Neural progenitor cell (in vitro differentiated cells): ENCODE measurements at regions not wholly inside any gene's neighbourhood (a gene's known extent, or its start where the extent isn't known, plus 50 kb on each side); places are given as distances from the start of the nearest gene placed in this dataset.

ENCODE experiments used
- DNase-seq: peaks from one replicate; pipeline ENCODE4 v3.0.0-alpha.2; 2016; ENCODE audit warnings: low spot score
- H2AFZ ChIP-seq: fragments of 200-600 bp; sonication (generic); replicated peaks from 2 replicates; pipeline ENCODE4 v1.6.1; 2016; ENCODE audit warnings: antibody characterized with exemption
- H3F3A ChIP-seq: fragments of 200-600 bp; sonication (generic); 2 replicates; pipeline ENCODE4 v1.6.1; 2016; ENCODE audit warnings: antibody characterized with exemption, low read depth
- H3K27ac ChIP-seq: fragments of 200-600 bp; sonication (generic); 2 replicates; pipeline ENCODE4 v1.5.1; 2016; ENCODE audit warnings: mild to moderate bottlenecking
- H3K27me3 ChIP-seq: fragments of 200-600 bp; sonication (generic); 2 replicates; pipeline ENCODE4 v1.6.1; 2016; ENCODE audit warnings: mild to moderate bottlenecking, moderate library complexity
- H3K36me3 ChIP-seq: fragments of 200-600 bp; sonication (generic); 2 replicates; pipeline ENCODE4 v1.5.1; 2016
- H3K4me1 ChIP-seq: fragments of 200-600 bp; sonication (generic); 2 replicates; pipeline ENCODE4 v1.6.1; 2016; ENCODE audit warnings: mixed run types
- H3K4me2 ChIP-seq: fragments of 200-600 bp; sonication (generic); 2 replicates; pipeline ENCODE4 v1.6.1; 2016
- H3K4me3 ChIP-seq: fragments of 200-600 bp; sonication (generic); 2 replicates; pipeline ENCODE4 v1.5.1; 2016
- H3K79me2 ChIP-seq: fragments of 200-600 bp; sonication (generic); 2 replicates; pipeline ENCODE4 v1.6.1; 2016; ENCODE audit warnings: low read depth
- H3K9ac ChIP-seq: fragments of 200-600 bp; sonication (generic); 2 replicates; pipeline ENCODE4 v1.6.1; 2016
- H3K9me3 ChIP-seq: fragments of 200-600 bp; sonication (generic); 2 replicates; pipeline ENCODE4 v1.5.1; 2016; ENCODE audit warnings: low read depth
- H4K20me1 ChIP-seq: fragments of 200-600 bp; sonication (generic); 2 replicates; pipeline ENCODE4 v1.6.1; 2016; ENCODE audit warnings: low read depth
- H3K27ac Mint-ChIP-seq: 3 replicates; pipeline ENCODE4 v1.8.0; 2021; ENCODE audit warnings: mixed read lengths
- H3K27me3 Mint-ChIP-seq: 2 replicates; pipeline ENCODE4 v1.8.0; 2022; ENCODE audit warnings: low read depth, mild to moderate bottlenecking, inconsistent platforms, moderate library complexity, mixed read lengths; ENCODE audit not compliant: insufficient read depth
- H3K36me3 Mint-ChIP-seq: 3 replicates; pipeline ENCODE4 v1.8.0; 2021; ENCODE audit warnings: mixed read lengths
- H3K4me1 Mint-ChIP-seq: 3 replicates; pipeline ENCODE4 v1.8.0; 2021; ENCODE audit warnings: mixed read lengths
- H3K4me3 Mint-ChIP-seq: 3 replicates; pipeline ENCODE4 v1.8.0; 2021; ENCODE audit warnings: mild to moderate bottlenecking, moderate library complexity, mixed read lengths
- H3K9me3 Mint-ChIP-seq: 3 replicates; pipeline ENCODE4 v1.8.0; 2020; ENCODE audit warnings: mixed read lengths
- EZH2 ChIP-seq: fragments of 200-600 bp; sonication (generic); IDR thresholded peaks from 2 replicates; pipeline ENCODE4 v1.6.1; 2017; ENCODE audit warnings: antibody characterized with exemption, mild to moderate bottlenecking, moderate library complexity
- EZH2phosphoT487 ChIP-seq: fragments of 200-600 bp; sonication (generic); IDR thresholded peaks from 2 replicates; pipeline ENCODE4 v1.6.1; 2017; ENCODE audit warnings: antibody characterized with exemption
- TF ChIP-seq, protein P1 (sequence below): fragments of 200-600 bp; sonication (generic); IDR thresholded peaks from 2 replicates; pipeline ENCODE4 v1.5.1; 2017; ENCODE audit warnings: antibody characterized with exemption, mild to moderate bottlenecking

GRCh38 chr3:173238091-173238490, 97.1 kb upstream of the SPATA16 start:
- Mint-ChIP-seq H3K4me1 (no peaks in the 10 kb centered on the region), H3K27ac (no peak overlapping the region), H3K36me3 (no peaks in the 10 kb centered on the region), H3K9me3 (no peaks in the 10 kb centered on the region), H3K27me3 (no peaks in the 10 kb centered on the region), H3K4me3 (no peak overlapping the region)
- Histone ChIP-seq H3K27ac (no peak overlapping the region), H2AFZ (peak overlapping the region; percentile 44), H3K4me2 (no peak overlapping the region), H3F3A (no peaks in the 10 kb centered on the region), H3K79me2 (no peaks in the 10 kb centered on the region), H4K20me1 (no peaks in the 10 kb centered on the region), H3K36me3 (no peaks in the 10 kb centered on the region), H3K27me3 (no peaks in the 10 kb centered on the region), H3K9ac (no peak overlapping the region), H3K4me3 (no peak overlapping the region), H3K4me1 (no peaks in the 10 kb centered on the region), H3K9me3 (no peaks in the 10 kb centered on the region)
- DNase-seq: no peak
- TF ChIP-seq EZH2phosphoT487 (no peak), EZH2 (no peak)
- TF ChIP-seq, protein P1, sequence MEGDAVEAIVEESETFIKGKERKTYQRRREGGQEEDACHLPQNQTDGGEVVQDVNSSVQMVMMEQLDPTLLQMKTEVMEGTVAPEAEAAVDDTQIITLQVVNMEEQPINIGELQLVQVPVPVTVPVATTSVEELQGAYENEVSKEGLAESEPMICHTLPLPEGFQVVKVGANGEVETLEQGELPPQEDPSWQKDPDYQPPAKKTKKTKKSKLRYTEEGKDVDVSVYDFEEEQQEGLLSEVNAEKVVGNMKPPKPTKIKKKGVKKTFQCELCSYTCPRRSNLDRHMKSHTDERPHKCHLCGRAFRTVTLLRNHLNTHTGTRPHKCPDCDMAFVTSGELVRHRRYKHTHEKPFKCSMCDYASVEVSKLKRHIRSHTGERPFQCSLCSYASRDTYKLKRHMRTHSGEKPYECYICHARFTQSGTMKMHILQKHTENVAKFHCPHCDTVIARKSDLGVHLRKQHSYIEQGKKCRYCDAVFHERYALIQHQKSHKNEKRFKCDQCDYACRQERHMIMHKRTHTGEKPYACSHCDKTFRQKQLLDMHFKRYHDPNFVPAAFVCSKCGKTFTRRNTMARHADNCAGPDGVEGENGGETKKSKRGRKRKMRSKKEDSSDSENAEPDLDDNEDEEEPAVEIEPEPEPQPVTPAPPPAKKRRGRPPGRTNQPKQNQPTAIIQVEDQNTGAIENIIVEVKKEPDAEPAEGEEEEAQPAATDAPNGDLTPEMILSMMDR: no peak

GRCh38 chr3:173225351-173225750, 84.3 kb upstream of the SPATA16 start:
- H3F3A ChIP-seq: no peaks in the 10 kb centered on the region
- Mint-ChIP-seq H3K36me3 (no peaks in the 10 kb centered on the region), H3K27me3 (peaks cover 4% of the 10 kb centered on the region), H3K4me3 (no peak overlapping the region), H3K9me3 (peaks cover 7% of the 10 kb centered on the region), H3K27ac (no peak overlapping the region), H3K4me1 (no peaks in the 10 kb centered on the region)
- no peak overlapping the region for H3K9ac ChIP-seq
- H3K4me2 ChIP-seq: no peak overlapping the region
- TF ChIP-seq EZH2: no peak
- H3K27ac ChIP-seq: no peak overlapping the region
- no peaks in the 10 kb centered on the region for H3K36me3 ChIP-seq
- no peaks in the 10 kb centered on the region for H3K4me1 ChIP-seq
- H4K20me1 ChIP-seq: no peaks in the 10 kb centered on the region
- no peak for DNase-seq
- no peak overlapping the region for H2AFZ ChIP-seq
- no peaks in the 10 kb centered on the region for H3K9me3 ChIP-seq
- H3K79me2 ChIP-seq: no peaks in the 10 kb centered on the region
- H3K4me3 ChIP-seq: no peak overlapping the region
- no peaks in the 10 kb centered on the region for H3K27me3 ChIP-seq

GRCh38 chr3:173221010-173221409, 80.0 kb upstream of the SPATA16 start:
- no peak overlapping the region for H3K4me3 ChIP-seq
- no peak for TF ChIP-seq EZH2
- TF ChIP-seq, protein P1: peak; percentile 44
- H3F3A ChIP-seq: no peaks in the 10 kb centered on the region
- peak; percentile 5 for DNase-seq
- H4K20me1 ChIP-seq: no peaks in the 10 kb centered on the region
- H3K4me1 Mint-ChIP-seq: no peaks in the 10 kb centered on the region
- no peak overlapping the region for H3K4me2 ChIP-seq
- no peak overlapping the region for H3K9ac ChIP-seq
- H3K9me3 ChIP-seq: no peaks in the 10 kb centered on the region
- no peaks in the 10 kb centered on the region for H3K4me1 ChIP-seq
- H3K4me3 Mint-ChIP-seq: no peak overlapping the region
- no peaks in the 10 kb centered on the region for H3K36me3 ChIP-seq
- peaks cover 14% of the 10 kb centered on the region for H3K9me3 Mint-ChIP-seq
- H3K27ac ChIP-seq: no peak overlapping the region
- peak overlapping the region; percentile 18 for H2AFZ ChIP-seq
- H3K36me3 Mint-ChIP-seq: no peaks in the 10 kb centered on the region
- no peak overlapping the region for H3K27ac Mint-ChIP-seq
- H3K27me3 ChIP-seq: no peaks in the 10 kb centered on the region
- peaks cover 4% of the 10 kb centered on the region for H3K27me3 Mint-ChIP-seq
- no peaks in the 10 kb centered on the region for H3K79me2 ChIP-seq

DNA sequence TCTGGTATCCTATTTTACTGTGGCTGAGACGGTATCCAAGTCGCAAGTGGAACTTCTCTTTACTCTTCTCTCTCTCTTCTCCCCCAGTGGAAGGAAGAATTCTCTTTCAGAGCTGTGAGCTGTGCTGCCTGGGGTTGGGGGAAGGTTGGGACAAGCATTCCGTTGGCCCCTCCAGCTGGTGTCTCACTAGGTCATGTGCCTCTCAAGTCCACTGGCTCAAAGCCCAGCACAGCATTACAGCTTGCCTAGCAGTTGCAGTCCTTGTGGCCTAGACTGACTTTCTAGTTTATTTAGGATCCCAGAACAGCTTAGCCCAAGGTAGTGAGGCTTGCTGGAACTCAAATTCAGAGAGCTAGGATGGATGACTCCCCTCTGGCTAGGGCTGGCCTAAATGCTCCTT, 76.1 kb upstream of the SPATA16 start:
- Histone ChIP-seq H3K27ac (no peak overlapping the region), H3K4me2 (no peak overlapping the region)
- no peak overlapping the region for H3K27ac Mint-ChIP-seq

More for the DNA sequence above, 76.1 kb upstream of the SPATA16 start:
- Histone ChIP-seq H3K79me2 (no peaks in the 10 kb centered on the region), H3K36me3 (no peaks in the 10 kb centered on the region), H2AFZ (no peak overlapping the region), H3K9me3 (no peaks in the 10 kb centered on the region), H3K4me3 (no peak overlapping the region), H3K27me3 (no peaks in the 10 kb centered on the region), H3K9ac (no peak overlapping the region), H3K4me1 (no peaks in the 10 kb centered on the region), H3F3A (no peaks in the 10 kb centered on the region), H4K20me1 (no peaks in the 10 kb centered on the region)
- TF ChIP-seq EZH2: no peak
- TF ChIP-seq, protein P1: no peak
- TF ChIP-seq EZH2phosphoT487: no peak
- no peaks in the 10 kb centered on the region for H3K36me3 Mint-ChIP-seq
- peaks cover 4% of the 10 kb centered on the region for H3K27me3 Mint-ChIP-seq
- H3K4me1 Mint-ChIP-seq: no peaks in the 10 kb centered on the region
- no peak overlapping the region for H3K4me3 Mint-ChIP-seq
- DNase-seq: no peak
- peaks cover 15% of the 10 kb centered on the region for H3K9me3 Mint-ChIP-seq
